22Rv1 (cell line): ENCODE measurements at regions not wholly inside any gene's neighbourhood (a gene's known extent, or its start where the extent isn't known, plus 50 kb on each side); places are given as distances from the start of the nearest gene placed in this dataset.

Experiments used
- H3K27ac ChIP-seq: fragments of 450-650 bp; 2 replicates; pipeline ENCODE4 v1.5.1; 2017
- CTCF ChIP-seq: fragments of 450-650 bp; IDR thresholded peaks from 2 replicates; pipeline ENCODE4 v1.5.1; 2017; ENCODE audit warnings: mild to moderate bottlenecking
- ZFX ChIP-seq: fragments of 450-650 bp; IDR thresholded peaks from 2 replicates; pipeline ENCODE4 v1.6.1; 2017; ENCODE audit warnings: antibody characterized with exemption, borderline replicate concordance

- TF ChIP-seq ZFX = no peak
- no peak for TF ChIP-seq CTCF
- H3K27ac ChIP-seq = no peak overlapping the region
Measured at GRCh38 chr12:91492648-91493047, 310.0 kb upstream of the DCN start.

- TF ChIP-seq CTCF (no peak), ZFX (no peak)
- no peak overlapping the region for H3K27ac ChIP-seq
Measured at GRCh38 chr12:91490667-91491311, 308.2 kb upstream of the DCN start.

GRCh38 chr12:91483471-91483985 lies 300.9 kb upstream of the DCN start:
- no peak overlapping the region for H3K27ac ChIP-seq
- TF ChIP-seq CTCF (no peak), ZFX (no peak)

- TF ChIP-seq ZFX (no peak), CTCF (no peak)
Measured at GRCh38 chr12:91482231-91482630, 299.6 kb upstream of the DCN start.

DNA sequence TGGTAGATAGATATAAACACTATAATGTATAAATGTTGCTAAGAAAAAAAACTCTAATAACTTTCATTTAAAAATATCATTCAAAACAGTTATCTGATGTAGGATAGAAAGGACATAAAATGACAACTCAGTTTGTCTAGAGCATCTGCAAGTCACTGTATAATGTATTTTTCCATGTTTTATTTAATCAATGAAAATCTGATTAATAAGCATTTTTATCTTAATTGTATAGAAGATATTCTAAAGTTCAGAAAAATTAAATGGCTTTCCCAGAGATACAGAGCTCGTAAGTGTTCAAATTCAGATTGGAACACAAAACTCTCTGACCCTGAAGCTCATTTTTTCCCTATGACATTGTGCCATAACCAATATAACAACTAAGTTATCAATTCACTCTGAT lies 295.9 kb upstream of the DCN start:
- TF ChIP-seq ZFX = no peak
- no peak for TF ChIP-seq CTCF
- H3K27ac ChIP-seq = no peak overlapping the region

More at GRCh38 chr12:91482231-91482630, 299.6 kb upstream of the DCN start:
- no peak overlapping the region for H3K27ac ChIP-seq

DNA sequence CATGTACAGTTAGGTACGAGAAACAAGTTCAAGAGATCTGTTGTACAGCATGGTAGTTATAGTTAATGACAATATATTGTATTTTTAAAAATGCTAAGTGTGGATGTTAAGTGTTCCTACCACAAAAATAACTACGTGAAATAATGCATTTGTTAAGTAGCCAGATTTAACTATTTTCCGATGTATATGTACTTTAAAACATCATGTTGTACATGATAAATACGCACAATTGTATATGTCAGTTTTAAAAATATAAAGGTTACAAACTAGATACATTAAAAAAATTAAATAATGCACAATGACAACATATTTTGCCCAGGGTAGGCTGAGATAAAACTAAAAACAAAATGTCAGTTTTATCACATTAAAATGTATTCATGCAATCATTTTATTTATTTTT lies 285.1 kb upstream of the DCN start:
- TF ChIP-seq ZFX = no peak
- TF ChIP-seq CTCF = no peak
- no peak overlapping the region for H3K27ac ChIP-seq

DNA sequence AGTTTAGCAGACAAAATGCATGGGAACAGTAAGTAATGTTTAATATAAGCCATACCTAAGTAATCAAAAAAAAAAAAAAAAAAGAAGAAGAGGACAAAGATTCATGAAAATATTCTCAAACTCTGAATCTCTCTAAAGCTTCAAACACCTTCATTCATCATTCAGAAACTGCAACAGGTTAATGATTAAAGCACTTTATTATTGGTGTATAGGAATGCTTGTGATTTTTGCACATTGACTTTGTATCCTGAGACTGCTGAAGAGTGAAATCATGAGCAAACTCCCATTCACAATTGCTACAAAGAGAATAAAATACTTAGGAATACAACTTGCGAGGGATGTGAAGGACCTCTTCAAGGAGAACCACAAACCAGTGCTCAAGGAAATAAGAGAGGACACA lies 278.4 kb upstream of the DCN start:
- no peak for TF ChIP-seq ZFX
- no peak for TF ChIP-seq CTCF
- no peak overlapping the region for H3K27ac ChIP-seq
